PC-3 (cell line): ENCODE measurements at regions not wholly inside any gene's neighbourhood (a gene's known extent, or its start where the extent isn't known, plus 50 kb on each side); places are given as distances from the start of the nearest gene placed in this dataset.

ENCODE experiments used
- ATAC-seq: fragments of 200-7000 bp; cut with Tn5 transposase; 2 replicates; pipeline ENCODE4 v1.9.1; 2020; ENCODE audit warnings: mild to moderate bottlenecking, moderate library complexity
- BruUV-seq: library from RNA; stranded (reverse); fragments of 400-500 nt; replicated peaks from 2 replicates; lab custom pipeline; 2021; lab: Mats Ljungman, UMichigan
- CTCF ChIA-PET: fragments of 300-600 bp; sonication (Branson Sonifier 250); formaldehyde crosslinking; loops from one replicate; lab custom pipeline; 2022; ENCODE audit warnings: antibody characterized with exemption; lab: Charles Lee
- POLR2A ChIA-PET: fragments of 300-600 bp; sonication (Branson Sonifier 250); formaldehyde crosslinking; loops from one replicate; lab custom pipeline; 2022; ENCODE audit warnings: antibody characterized with exemption; ENCODE audit not compliant: unreplicated experiment; lab: Charles Lee
- DNase-seq: peaks from one replicate; pipeline ENCODE4 v3.0.0-alpha.2; 2015
- H2AFZ ChIP-seq: fragments of 300-600 bp; sonication (generic); 2 replicates; pipeline ENCODE4 v1.6.0; 2016; ENCODE audit warnings: antibody characterized with exemption, low read length
- H3F3A ChIP-seq: fragments of 300-600 bp; sonication (generic); one replicate; pipeline ENCODE4 v1.6.0; 2017; ENCODE audit warnings: antibody characterized with exemption, low read length, control low read depth, mild to moderate bottlenecking; ENCODE audit not compliant: unreplicated experiment
- H3K27ac ChIP-seq: fragments of 300-600 bp; sonication (generic); 2 replicates; pipeline ENCODE4 v1.5.1; 2016; ENCODE audit warnings: mild to moderate bottlenecking, low read length
- H3K27me3 ChIP-seq: fragments of 300-600 bp; sonication (generic); 2 replicates; pipeline ENCODE4 v1.6.1; 2016; ENCODE audit warnings: low read length, mixed read lengths
- H3K36me3 ChIP-seq: fragments of 300-600 bp; sonication (generic); 2 replicates; pipeline ENCODE4 v1.6.1; 2016; ENCODE audit warnings: low read depth, mixed run types, low read length, mixed read lengths
- H3K4me1 ChIP-seq: fragments of 300-600 bp; sonication (generic); 2 replicates; pipeline ENCODE4 v1.5.1; 2016; ENCODE audit warnings: low read length; ENCODE audit not compliant: insufficient read depth
- H3K4me2 ChIP-seq: fragments of 300-600 bp; sonication (generic); 2 replicates; pipeline ENCODE4 v1.6.0; 2016; ENCODE audit warnings: low read length
- H3K4me3 ChIP-seq: fragments of 300-600 bp; sonication (generic); 2 replicates; pipeline ENCODE4 v1.5.1; 2016; ENCODE audit warnings: mild to moderate bottlenecking, low read length, mixed read lengths
- H3K79me2 ChIP-seq: fragments of 300-600 bp; sonication (generic); 2 replicates; pipeline ENCODE4 v1.6.1; 2017; ENCODE audit warnings: low read length, mixed read lengths
- H3K9ac ChIP-seq: fragments of 300-600 bp; sonication (generic); 2 replicates; pipeline ENCODE4 v1.6.0; 2016; ENCODE audit warnings: mild to moderate bottlenecking, low read length
- H3K9me2 ChIP-seq: fragments of 300-600 bp; sonication (generic); replicated peaks from 2 replicates; pipeline ENCODE4 v1.6.1; 2016; ENCODE audit warnings: mixed run types, low read length, mixed read lengths
- H3K9me3 ChIP-seq: fragments of 300-600 bp; sonication (generic); 2 replicates; pipeline ENCODE4 v1.6.1; 2016; ENCODE audit warnings: low read length, mixed read lengths
- H4K20me1 ChIP-seq: fragments of 300-600 bp; sonication (generic); 2 replicates; pipeline ENCODE4 v1.6.1; 2016; ENCODE audit warnings: low read length, mixed read lengths
- CTCF ChIP-seq: fragments of 300-600 bp; sonication (generic); conservative IDR thresholded peaks from 2 replicates; pipeline ENCODE4 v1.5.1; 2017; ENCODE audit warnings: antibody characterized with exemption, low read depth, mild to moderate bottlenecking, low read length
- EZH2 ChIP-seq: fragments of 300-600 bp; sonication (generic); IDR thresholded peaks from one replicate; pipeline ENCODE4 v1.6.1; 2017; ENCODE audit warnings: antibody characterized with exemption, mild to moderate bottlenecking, low read length; ENCODE audit not compliant: unreplicated experiment
- EZH2phosphoT487 ChIP-seq: fragments of 300-600 bp; sonication (generic); IDR thresholded peaks from 2 replicates; pipeline ENCODE4 v1.6.1; 2018; ENCODE audit warnings: mild to moderate bottlenecking, antibody characterized with exemption, low read length, borderline replicate concordance
- intact Hi-C: fragments of 100-400 bp; cut with micrococcal nuclease; formaldehyde crosslinking; loops from 2 replicates; pipeline ENCODE4 v1.9.0; 2023

GRCh38 chr2:217185265-217185995 lies 325.6 kb upstream of the TNP1 start:
- DNase-seq (no peak), ATAC-seq (no peak)
- Histone ChIP-seq H3K9me2 (no peaks in the 10 kb centered on the region), H3K4me1 (no peaks in the 10 kb centered on the region), H3K27me3 (no peaks in the 10 kb centered on the region), H3F3A (no peaks in the 10 kb centered on the region), H4K20me1 (no peaks in the 10 kb centered on the region), H3K4me2 (no peak overlapping the region), H3K9ac (no peak overlapping the region), H3K4me3 (no peak overlapping the region), H3K9me3 (no peaks in the 10 kb centered on the region), H3K27ac (no peak overlapping the region), H3K36me3 (no peaks in the 10 kb centered on the region), H2AFZ (no peak overlapping the region), H3K79me2 (no peaks in the 10 kb centered on the region)
- intact Hi-C loops: no loop called here
- CTCF ChIA-PET: no interaction called here
- TF ChIP-seq EZH2 (no peak), EZH2phosphoT487 (no peak), CTCF (no peak)
- POLR2A ChIA-PET: no interaction called here
- BruUV-seq: no TSS peak

- no peak overlapping the region for H3K27ac ChIP-seq
- TF ChIP-seq EZH2 (no peak), EZH2phosphoT487 (no peak), CTCF (no peak)
- no peaks in the 10 kb centered on the region for H3K36me3 ChIP-seq
- DNase-seq: peak; percentile 20
- H2AFZ ChIP-seq: 0 out of 2 replicates have a peak overlapping the region, but pooled peaks have one; percentile 42
- H3K79me2 ChIP-seq: no peaks in the 10 kb centered on the region
- H3K9me2 ChIP-seq: no peaks in the 10 kb centered on the region
- POLR2A ChIA-PET: no interaction called here
- H3K9ac ChIP-seq: no peak overlapping the region
- no TSS peak for BruUV-seq
- no peaks in the 10 kb centered on the region for H3K4me1 ChIP-seq
- no peaks in the 10 kb centered on the region for H3F3A ChIP-seq
- H3K4me2 ChIP-seq: no peak overlapping the region
- H3K27me3 ChIP-seq: no peaks in the 10 kb centered on the region
- intact Hi-C loops: no loop called here
- no peak overlapping the region for H3K4me3 ChIP-seq
- H4K20me1 ChIP-seq: no peaks in the 10 kb centered on the region
- ATAC-seq: peak; percentile 49
- no peaks in the 10 kb centered on the region for H3K9me3 ChIP-seq
- CTCF ChIA-PET: no interaction called here
Measured at GRCh38 chr2:217184242-217184641, 324.4 kb upstream of the TNP1 start.

GRCh38 chr2:217183471-217183870 lies 323.6 kb upstream of the TNP1 start:
- ATAC-seq (no peak), DNase-seq (no peak)
- intact Hi-C loops: no loop called here
- ChIA-PET POLR2A (no interaction called here), CTCF (no interaction called here)
- Histone ChIP-seq H3F3A (no peaks in the 10 kb centered on the region), H4K20me1 (no peaks in the 10 kb centered on the region), H3K27ac (no peak overlapping the region), H3K36me3 (no peaks in the 10 kb centered on the region), H3K9me3 (no peaks in the 10 kb centered on the region), H3K27me3 (no peaks in the 10 kb centered on the region), H3K4me3 (no peak overlapping the region), H3K79me2 (no peaks in the 10 kb centered on the region), H3K9me2 (no peaks in the 10 kb centered on the region), H3K4me1 (no peaks in the 10 kb centered on the region), H3K4me2 (no peak overlapping the region), H3K9ac (no peak overlapping the region), H2AFZ (no peak overlapping the region)
- TF ChIP-seq EZH2phosphoT487: no peak
- no peak for TF ChIP-seq CTCF
- no peak for TF ChIP-seq EZH2
- no TSS peak for BruUV-seq
